ENCODE measurements at regions not wholly inside any gene's neighbourhood (a gene's known extent, or its start where the extent isn't known, plus 50 kb on each side); places are given as distances from the start of the nearest gene placed in this dataset.

GRCh38 chr1:94310570-94311270 lies 73.3 kb upstream of the ARHGAP29 start (continued):
- peak; percentile 90 for TF ChIP-seq EHMT2 (IDR thresholded peaks at IDR 0.05; ENCODE audit: borderline replicate concordance, low read depth, low read length)
- no peak for TF ChIP-seq THYN1 (CRISPR knock-in tag; IDR thresholded peaks at IDR 0.05; ENCODE audit: borderline replicate concordance, low read depth)
- peak; percentile 76 for TF ChIP-seq HDAC1 (CRISPR knock-in tag; IDR thresholded peaks at IDR 0.05)
- no peak for TF ChIP-seq MEIS2 (CRISPR knock-in tag; IDR thresholded peaks at IDR 0.05)
- 0 out of 2 replicates have a peak, but pooled peaks have one; percentile 6 for TF ChIP-seq STAG1 (CRISPR knock-in tag; IDR thresholded peaks at IDR 0.05)
- TF ChIP-seq ARID5B (CRISPR knock-in tag; IDR thresholded peaks at IDR 0.05), result peak; percentile 90
- TF ChIP-seq MBNL3 (CRISPR knock-in tag; conservative IDR thresholded peaks at IDR 0.05), result no peak
- TF ChIP-seq TFE3 (CRISPR knock-in tag; IDR thresholded peaks at IDR 0.05), result 0 out of 2 replicates have a peak, but pooled peaks have one; percentile 37
- TF ChIP-seq MED1 (CRISPR knock-in tag; IDR thresholded peaks at IDR 0.05), result peak; percentile 80
- peak; percentile 85 for TF ChIP-seq NR2F6 (IDR thresholded peaks at IDR 0.05)
- TF ChIP-seq NR2F6 (CRISPR knock-in tag; IDR thresholded peaks at IDR 0.05), result peak; percentile 84
- peak; percentile 69 for TF ChIP-seq GATAD2A (CRISPR knock-in tag; IDR thresholded peaks at IDR 0.05)
- TF ChIP-seq CENPX (CRISPR knock-in tag; IDR thresholded peaks at IDR 0.05), result no peak
- no peak for TF ChIP-seq ZNF432 (CRISPR knock-in tag; IDR thresholded peaks at IDR 0.05; ENCODE audit: borderline replicate concordance)
- TF ChIP-seq ZNF615 (CRISPR knock-in tag; IDR thresholded peaks at IDR 0.05; ENCODE audit: borderline replicate concordance), result no peak
- no peak for TF ChIP-seq PHF20 (CRISPR knock-in tag; IDR thresholded peaks at IDR 0.05)
- no peak for TF ChIP-seq ISX (CRISPR knock-in tag; conservative IDR thresholded peaks at IDR 0.05)
- no peak for TF ChIP-seq TCF12 (IDR thresholded peaks at IDR 0.05)
- peak; percentile 82; the same call in 1 of the 2 replicates for TF ChIP-seq TCF12 (CRISPR knock-in tag; IDR thresholded peaks at IDR 0.05)
- TF ChIP-seq ATF7 (IDR thresholded peaks at IDR 0.05), result no peak
- TF ChIP-seq ATF7 (CRISPR knock-in tag; IDR thresholded peaks at IDR 0.05), result peak; percentile 68; the same call in 1 of the 2 replicates
- 0 out of 2 replicates have a peak, but pooled peaks have one; percentile 48 for TF ChIP-seq ZNF572 (CRISPR knock-in tag; IDR thresholded peaks at IDR 0.05)
- TF ChIP-seq CTCF (CRISPR knock-in tag; IDR thresholded peaks at IDR 0.05), result peak; percentile 37
- TF ChIP-seq KDM5A (IDR thresholded peaks at IDR 0.05; ENCODE audit: borderline replicate concordance, low read length), result peak; percentile 28; the same call in 1 of the 2 replicates
- no peak for TF ChIP-seq NR0B2 (CRISPR knock-in tag; IDR thresholded peaks at IDR 0.05)

Measured in HepG2 (cell line).